Loucy (cell line): ENCODE measurements at regions not wholly inside any gene's neighbourhood (a gene's known extent, or its start where the extent isn't known, plus 50 kb on each side); places are given as distances from the start of the nearest gene placed in this dataset.

ENCODE experiments used
- EZH2phosphoT487 ChIP-seq: fragments of 200-600 bp; IDR thresholded peaks from 2 replicates; pipeline ENCODE4 v1.6.1; 2018; ENCODE audit warnings: antibody characterized with exemption, mild to moderate bottlenecking, moderate library complexity, borderline replicate concordance
- TF ChIP-seq, protein P1 (sequence below): fragments of 200-600 bp; sonication (generic); conservative IDR thresholded peaks from 2 replicates; pipeline ENCODE4 v1.5.1; 2014; ENCODE audit warnings: mild to moderate bottlenecking, antibody characterized with exemption, low read length

DNA sequence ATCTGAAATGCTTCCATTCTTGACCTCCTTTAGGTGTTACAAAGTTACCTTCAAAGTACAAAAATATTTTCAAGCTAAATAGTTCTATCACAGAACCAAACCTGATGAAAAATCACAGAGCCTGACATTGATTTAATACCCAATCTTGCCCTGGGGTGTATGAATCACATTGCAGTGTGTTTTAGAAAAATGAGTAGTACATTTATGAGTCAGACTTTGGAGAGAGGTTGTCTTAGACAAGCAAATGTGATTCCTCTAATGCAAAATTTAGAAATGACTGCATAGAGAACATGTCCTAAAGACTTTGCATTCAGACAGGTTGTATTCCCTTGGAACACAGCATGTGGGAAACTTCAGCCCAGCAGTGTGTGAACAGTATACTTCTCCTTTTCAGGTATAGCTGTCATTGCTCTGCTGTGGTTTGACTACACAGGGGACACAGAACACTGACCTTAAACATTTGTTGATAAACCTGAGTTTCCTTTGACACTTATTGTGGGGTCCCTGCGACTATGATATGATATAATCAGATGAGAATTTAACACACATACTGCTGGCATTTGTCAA lies 972.1 kb downstream of the JRKL start:
- no peak for TF ChIP-seq EZH2phosphoT487
- TF ChIP-seq, protein P1, sequence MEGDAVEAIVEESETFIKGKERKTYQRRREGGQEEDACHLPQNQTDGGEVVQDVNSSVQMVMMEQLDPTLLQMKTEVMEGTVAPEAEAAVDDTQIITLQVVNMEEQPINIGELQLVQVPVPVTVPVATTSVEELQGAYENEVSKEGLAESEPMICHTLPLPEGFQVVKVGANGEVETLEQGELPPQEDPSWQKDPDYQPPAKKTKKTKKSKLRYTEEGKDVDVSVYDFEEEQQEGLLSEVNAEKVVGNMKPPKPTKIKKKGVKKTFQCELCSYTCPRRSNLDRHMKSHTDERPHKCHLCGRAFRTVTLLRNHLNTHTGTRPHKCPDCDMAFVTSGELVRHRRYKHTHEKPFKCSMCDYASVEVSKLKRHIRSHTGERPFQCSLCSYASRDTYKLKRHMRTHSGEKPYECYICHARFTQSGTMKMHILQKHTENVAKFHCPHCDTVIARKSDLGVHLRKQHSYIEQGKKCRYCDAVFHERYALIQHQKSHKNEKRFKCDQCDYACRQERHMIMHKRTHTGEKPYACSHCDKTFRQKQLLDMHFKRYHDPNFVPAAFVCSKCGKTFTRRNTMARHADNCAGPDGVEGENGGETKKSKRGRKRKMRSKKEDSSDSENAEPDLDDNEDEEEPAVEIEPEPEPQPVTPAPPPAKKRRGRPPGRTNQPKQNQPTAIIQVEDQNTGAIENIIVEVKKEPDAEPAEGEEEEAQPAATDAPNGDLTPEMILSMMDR, result no peak
